ENCODE measurements at regions not wholly inside any gene's neighbourhood (a gene's known extent, or its start where the extent isn't known, plus 50 kb on each side); places are given as distances from the start of the nearest gene placed in this dataset.

DNA sequence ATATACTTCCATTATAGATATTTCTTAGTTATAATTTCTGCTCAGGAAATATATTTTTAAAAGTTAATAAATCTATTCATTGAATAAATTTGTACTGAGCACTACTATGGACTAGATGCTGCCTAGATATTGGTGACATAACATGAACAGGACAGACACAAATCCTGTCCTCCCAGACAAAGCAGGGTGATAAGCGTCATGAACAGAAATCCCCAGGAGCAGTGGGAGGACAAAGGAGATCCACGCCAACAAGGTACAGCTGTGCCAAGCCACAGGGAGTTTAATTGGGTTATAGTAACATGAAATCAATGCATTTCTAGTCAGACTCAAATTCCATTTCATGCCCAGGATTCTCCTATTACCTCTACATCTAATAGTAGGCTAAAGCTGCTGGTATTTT lies 171.8 kb upstream of the CPNE8 start:
- Histone ChIP-seq H3K79me2 (ENCODE audit: low read length) (no peaks in the 10 kb centered on the region), H3K9me2 (replicated peaks; ENCODE audit: insufficient read depth, low read length) (no peaks in the 10 kb centered on the region), H4K20me1 (ENCODE audit: insufficient read depth, low read depth, low read length) (no peaks in the 10 kb centered on the region), H3K4me3 (ENCODE audit: low read length) (no peak overlapping the region), H3K9ac (ENCODE audit: low read length) (no peak overlapping the region), H3K27ac (ENCODE audit: low read length) (no peak overlapping the region), H3K27me3 (ENCODE audit: low read length) (no peaks in the 10 kb centered on the region), H3K9me3 (ENCODE audit: low read length) (peaks cover 13% of the 10 kb centered on the region; the same call in 1 of the 2 replicates), H2AFZ (ENCODE audit: low read length) (no peak overlapping the region), H3K4me1 (ENCODE audit: low read length) (no peaks in the 10 kb centered on the region), H3K4me2 (ENCODE audit: low read depth, low read length, poor library complexity, severe bottlenecking) (no peak overlapping the region), H3K36me3 (ENCODE audit: insufficient read depth, low read length) (no peaks in the 10 kb centered on the region)
- no peak for DNase-seq

DNA sequence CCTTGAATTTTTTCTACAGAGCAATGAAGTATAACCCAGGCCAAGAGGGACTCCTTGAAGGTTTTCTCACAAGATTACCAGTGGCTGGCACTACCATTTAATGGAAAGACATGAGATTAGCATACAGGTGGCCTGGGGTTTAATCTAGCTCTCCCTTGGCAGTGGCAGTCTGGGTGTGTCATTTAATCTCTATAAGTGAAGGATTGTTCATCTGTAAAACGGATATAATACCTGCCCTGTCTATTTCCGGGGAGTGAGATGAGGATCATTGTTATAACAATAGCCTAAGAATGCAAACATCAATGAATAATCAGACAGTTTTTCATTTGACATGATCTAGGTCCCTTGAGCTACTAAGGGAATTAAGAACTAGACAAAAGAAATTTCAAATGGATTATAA lies 168.7 kb upstream of the CPNE8 start:
- no peak overlapping the region for H3K27ac ChIP-seq (ENCODE audit: low read length)
- no peaks in the 10 kb centered on the region for H3K9me2 ChIP-seq (replicated peaks; ENCODE audit: insufficient read depth, low read length)
- no peak overlapping the region for H3K4me3 ChIP-seq (ENCODE audit: low read length)
- H3K79me2 ChIP-seq (ENCODE audit: low read length) = no peaks in the 10 kb centered on the region
- H3K36me3 ChIP-seq (ENCODE audit: insufficient read depth, low read length) = no peaks in the 10 kb centered on the region
- H4K20me1 ChIP-seq (ENCODE audit: insufficient read depth, low read depth, low read length) = no peaks in the 10 kb centered on the region
- DNase-seq = no peak
- H3K4me1 ChIP-seq (ENCODE audit: low read length) = no peaks in the 10 kb centered on the region
- H2AFZ ChIP-seq (ENCODE audit: low read length) = no peak overlapping the region
- H3K9me3 ChIP-seq (ENCODE audit: low read length) = peaks cover 10% of the 10 kb centered on the region
- H3K27me3 ChIP-seq (ENCODE audit: low read length) = no peaks in the 10 kb centered on the region
- no peak overlapping the region for H3K9ac ChIP-seq (ENCODE audit: low read length)
- H3K4me2 ChIP-seq (ENCODE audit: low read depth, low read length, poor library complexity, severe bottlenecking) = no peak overlapping the region

DNA sequence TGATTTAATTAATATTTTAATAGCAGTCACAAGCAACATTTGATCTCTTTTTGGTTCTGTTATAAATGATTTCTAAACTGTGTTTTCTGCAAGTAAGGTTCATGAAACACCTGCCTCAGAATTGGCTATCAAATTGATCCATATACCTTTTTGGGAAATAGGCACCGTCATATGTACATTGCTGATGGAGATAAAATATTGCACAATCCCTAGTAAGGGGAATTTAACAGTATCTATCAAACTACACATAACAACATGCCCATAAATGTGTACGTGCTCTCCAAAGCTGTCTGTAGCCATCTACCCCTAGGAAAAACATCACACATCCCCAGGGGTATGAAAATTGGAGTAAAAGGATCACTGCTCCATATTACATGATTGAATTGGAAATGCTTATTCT lies 167.3 kb upstream of the CPNE8 start:
- no peaks in the 10 kb centered on the region for H3K27me3 ChIP-seq (ENCODE audit: low read length)
- no peak overlapping the region for H2AFZ ChIP-seq (ENCODE audit: low read length)
- no peak for DNase-seq
- no peaks in the 10 kb centered on the region for H3K4me1 ChIP-seq (ENCODE audit: low read length)
- H3K79me2 ChIP-seq (ENCODE audit: low read length) = no peaks in the 10 kb centered on the region
- H3K27ac ChIP-seq (ENCODE audit: low read length) = no peak overlapping the region
- no peak overlapping the region for H3K4me2 ChIP-seq (ENCODE audit: low read depth, low read length, poor library complexity, severe bottlenecking)
- H4K20me1 ChIP-seq (ENCODE audit: insufficient read depth, low read depth, low read length) = no peaks in the 10 kb centered on the region
- H3K9me2 ChIP-seq (replicated peaks; ENCODE audit: insufficient read depth, low read length) = no peaks in the 10 kb centered on the region
- H3K4me3 ChIP-seq (ENCODE audit: low read length) = no peak overlapping the region
- H3K9ac ChIP-seq (ENCODE audit: low read length) = no peak overlapping the region
- peaks cover 10% of the 10 kb centered on the region for H3K9me3 ChIP-seq (ENCODE audit: low read length)
- no peaks in the 10 kb centered on the region for H3K36me3 ChIP-seq (ENCODE audit: insufficient read depth, low read length)

DNA sequence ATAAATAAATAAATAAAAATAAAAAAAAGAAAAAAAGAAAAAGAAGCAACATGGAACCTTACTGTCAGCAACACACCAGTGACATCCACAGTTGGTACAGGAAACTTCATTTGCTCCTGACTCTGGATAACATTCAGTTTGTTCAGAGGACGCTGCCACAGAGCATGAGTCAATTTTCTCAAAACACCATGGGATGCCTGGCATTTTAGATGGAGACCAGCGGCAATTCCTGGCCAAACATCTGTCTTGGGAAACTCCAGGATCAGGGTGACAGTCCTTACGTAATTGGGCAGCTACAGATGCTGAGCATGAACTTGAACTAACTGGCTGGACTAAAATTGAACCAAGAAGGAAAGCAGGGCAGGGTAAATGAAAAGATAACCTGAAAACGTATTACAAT lies 166.2 kb upstream of the CPNE8 start:
- no peaks in the 10 kb centered on the region for H4K20me1 ChIP-seq (ENCODE audit: insufficient read depth, low read depth, low read length)
- H3K4me3 ChIP-seq (ENCODE audit: low read length) = no peak overlapping the region
- H3K9me3 ChIP-seq (ENCODE audit: low read length) = peaks cover 10% of the 10 kb centered on the region
- DNase-seq = no peak
- H3K36me3 ChIP-seq (ENCODE audit: insufficient read depth, low read length) = no peaks in the 10 kb centered on the region
- no peaks in the 10 kb centered on the region for H3K27me3 ChIP-seq (ENCODE audit: low read length)
- no peak overlapping the region for H3K9ac ChIP-seq (ENCODE audit: low read length)
- H3K4me1 ChIP-seq (ENCODE audit: low read length) = no peaks in the 10 kb centered on the region
- no peak overlapping the region for H3K4me2 ChIP-seq (ENCODE audit: low read depth, low read length, poor library complexity, severe bottlenecking)
- no peak overlapping the region for H3K27ac ChIP-seq (ENCODE audit: low read length)
- H2AFZ ChIP-seq (ENCODE audit: low read length) = no peak overlapping the region
- H3K79me2 ChIP-seq (ENCODE audit: low read length) = no peaks in the 10 kb centered on the region
- H3K9me2 ChIP-seq (replicated peaks; ENCODE audit: insufficient read depth, low read length) = no peaks in the 10 kb centered on the region

DNA sequence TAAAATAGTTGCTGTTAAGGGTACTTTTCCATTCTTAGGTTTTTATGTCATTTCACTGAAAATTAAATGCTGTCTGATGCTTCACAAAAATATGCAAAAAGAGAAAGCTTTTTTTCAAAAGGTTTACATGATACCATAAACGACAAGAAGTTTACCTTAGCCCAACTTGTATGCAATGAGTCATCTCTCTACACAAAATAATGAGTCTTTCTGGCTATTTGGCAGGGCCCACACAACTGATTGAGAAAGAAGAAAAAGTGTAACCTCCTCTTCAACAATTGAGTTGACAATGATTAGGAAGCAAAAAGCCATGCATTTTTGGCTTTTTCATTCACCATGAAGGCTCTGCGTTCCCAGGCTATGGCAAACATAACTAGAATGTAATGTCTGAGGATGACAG lies 165.4 kb upstream of the CPNE8 start:
- no peaks in the 10 kb centered on the region for H3K27me3 ChIP-seq (ENCODE audit: low read length)
- H4K20me1 ChIP-seq (ENCODE audit: insufficient read depth, low read depth, low read length) = no peaks in the 10 kb centered on the region
- H3K36me3 ChIP-seq (ENCODE audit: insufficient read depth, low read length) = no peaks in the 10 kb centered on the region
- peaks cover 10% of the 10 kb centered on the region for H3K9me3 ChIP-seq (ENCODE audit: low read length)
- H2AFZ ChIP-seq (ENCODE audit: low read length) = no peak overlapping the region
- DNase-seq = no peak
- H3K27ac ChIP-seq (ENCODE audit: low read length) = no peak overlapping the region
- no peak overlapping the region for H3K4me2 ChIP-seq (ENCODE audit: low read depth, low read length, poor library complexity, severe bottlenecking)
- H3K9ac ChIP-seq (ENCODE audit: low read length) = no peak overlapping the region
- H3K4me3 ChIP-seq (ENCODE audit: low read length) = no peak overlapping the region
- H3K79me2 ChIP-seq (ENCODE audit: low read length) = no peaks in the 10 kb centered on the region
- H3K9me2 ChIP-seq (replicated peaks; ENCODE audit: insufficient read depth, low read length) = no peaks in the 10 kb centered on the region
- no peaks in the 10 kb centered on the region for H3K4me1 ChIP-seq (ENCODE audit: low read length)

DNA sequence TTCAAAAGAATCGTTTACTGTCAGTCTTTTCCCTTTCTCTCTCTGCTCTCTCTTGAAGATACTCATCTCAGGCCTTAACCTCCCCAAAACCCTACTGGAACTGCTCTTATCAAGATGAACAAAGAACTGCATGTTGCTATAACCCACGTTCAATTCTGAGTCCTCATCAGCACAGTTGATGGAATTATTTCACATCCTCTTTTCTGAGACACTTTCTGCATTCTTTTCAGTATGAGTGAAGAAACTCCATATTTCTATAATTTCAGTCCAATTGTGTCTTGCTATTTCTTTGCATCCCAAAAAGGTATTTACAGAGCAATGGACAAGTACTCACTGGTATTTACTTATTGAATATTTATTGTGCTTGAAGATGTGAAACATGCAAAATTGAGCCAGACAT lies 160.1 kb upstream of the CPNE8 start:
- DNase-seq = no peak
- Histone ChIP-seq H3K27me3 (ENCODE audit: low read length) (no peaks in the 10 kb centered on the region), H3K36me3 (ENCODE audit: insufficient read depth, low read length) (no peaks in the 10 kb centered on the region; the same call in 1 of the 2 replicates), H2AFZ (ENCODE audit: low read length) (no peak overlapping the region), H3K4me2 (ENCODE audit: low read depth, low read length, poor library complexity, severe bottlenecking) (no peak overlapping the region), H3K9me3 (ENCODE audit: low read length) (peaks cover 7% of the 10 kb centered on the region), H3K9me2 (replicated peaks; ENCODE audit: insufficient read depth, low read length) (no peaks in the 10 kb centered on the region), H3K9ac (ENCODE audit: low read length) (no peak overlapping the region), H3K79me2 (ENCODE audit: low read length) (no peaks in the 10 kb centered on the region), H4K20me1 (ENCODE audit: insufficient read depth, low read depth, low read length) (no peaks in the 10 kb centered on the region), H3K4me3 (ENCODE audit: low read length) (no peak overlapping the region), H3K27ac (ENCODE audit: low read length) (no peak overlapping the region), H3K4me1 (ENCODE audit: low read length) (no peaks in the 10 kb centered on the region)

DNA sequence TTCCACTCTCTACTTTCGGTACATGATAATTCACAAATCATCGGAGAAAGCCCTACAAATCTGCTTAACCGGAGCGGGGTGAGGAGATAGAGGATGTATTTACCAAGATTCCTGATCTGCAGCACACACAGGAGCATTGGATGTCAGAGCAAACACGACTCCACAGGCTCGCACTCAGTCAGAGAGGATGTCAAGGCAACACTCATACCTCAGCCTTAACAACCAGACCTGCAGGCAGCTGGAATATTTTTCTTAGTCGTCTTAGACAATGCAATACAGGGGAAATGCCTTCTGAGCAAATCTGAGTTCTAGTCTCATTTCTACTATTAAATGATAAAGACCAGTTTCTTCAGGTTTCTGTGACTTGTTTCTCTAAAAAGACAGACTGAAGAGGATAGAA lies 159.3 kb upstream of the CPNE8 start:
- no peaks in the 10 kb centered on the region for H3K9me2 ChIP-seq (replicated peaks; ENCODE audit: insufficient read depth, low read length)
- no peak overlapping the region for H3K9ac ChIP-seq (ENCODE audit: low read length)
- H3K79me2 ChIP-seq (ENCODE audit: low read length) = no peaks in the 10 kb centered on the region
- H3K27me3 ChIP-seq (ENCODE audit: low read length) = no peaks in the 10 kb centered on the region
- no peaks in the 10 kb centered on the region for H3K4me1 ChIP-seq (ENCODE audit: low read length)
- no peak overlapping the region for H3K4me3 ChIP-seq (ENCODE audit: low read length)
- DNase-seq = no peak
- H3K9me3 ChIP-seq (ENCODE audit: low read length) = peaks cover 7% of the 10 kb centered on the region
- H3K4me2 ChIP-seq (ENCODE audit: low read depth, low read length, poor library complexity, severe bottlenecking) = no peak overlapping the region
- H3K36me3 ChIP-seq (ENCODE audit: insufficient read depth, low read length) = no peaks in the 10 kb centered on the region; the same call in 1 of the 2 replicates
- H3K27ac ChIP-seq (ENCODE audit: low read length) = no peak overlapping the region
- H4K20me1 ChIP-seq (ENCODE audit: insufficient read depth, low read depth, low read length) = no peaks in the 10 kb centered on the region
- H2AFZ ChIP-seq (ENCODE audit: low read length) = no peak overlapping the region

DNA sequence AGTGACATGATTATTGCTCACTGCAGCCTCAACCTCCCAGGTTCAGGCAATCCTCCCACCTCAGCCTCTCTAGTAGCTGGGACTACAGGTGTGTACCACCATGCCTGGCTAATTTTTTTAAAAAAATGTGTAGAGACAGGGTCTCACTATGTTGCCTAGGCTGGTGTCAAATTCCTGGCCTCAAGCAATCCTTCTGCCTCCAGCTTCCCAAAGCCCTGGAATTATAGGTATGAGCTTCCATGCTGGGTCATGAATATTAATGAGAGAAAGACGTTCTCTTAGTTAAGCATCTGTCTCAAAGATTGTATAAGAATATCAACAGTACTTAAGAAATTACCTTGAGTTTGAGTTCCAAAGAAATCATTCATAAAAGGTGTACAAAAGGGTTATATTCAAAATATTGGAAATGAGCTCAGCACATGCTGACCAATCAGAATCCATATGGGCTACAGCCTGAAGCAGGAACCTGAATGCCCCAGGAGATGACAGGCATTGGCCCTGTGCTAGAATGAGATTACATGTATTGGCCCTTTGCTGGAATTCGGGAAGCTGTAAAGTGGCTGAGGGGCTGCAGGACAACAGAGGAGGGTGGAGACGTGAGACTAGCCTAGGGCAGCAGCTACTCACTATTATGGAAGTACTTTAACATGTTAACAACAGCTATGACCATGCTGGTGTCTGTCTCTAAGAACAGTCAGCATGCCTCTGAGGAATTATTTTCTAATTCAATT lies 157.0 kb upstream of the CPNE8 start:
- H3K4me2 ChIP-seq (ENCODE audit: low read depth, low read length, poor library complexity, severe bottlenecking) = no peak overlapping the region
- no peak for DNase-seq
- no peaks in the 10 kb centered on the region for H4K20me1 ChIP-seq (ENCODE audit: insufficient read depth, low read depth, low read length)
- H3K27ac ChIP-seq (ENCODE audit: low read length) = no peak overlapping the region
- H3K9me2 ChIP-seq (replicated peaks; ENCODE audit: insufficient read depth, low read length) = no peaks in the 10 kb centered on the region
- no peak overlapping the region for H3K4me3 ChIP-seq (ENCODE audit: low read length)
- peaks cover 11% of the 10 kb centered on the region for H3K9me3 ChIP-seq (ENCODE audit: low read length)
- no peaks in the 10 kb centered on the region for H3K27me3 ChIP-seq (ENCODE audit: low read length)
- no peaks in the 10 kb centered on the region for H3K79me2 ChIP-seq (ENCODE audit: low read length)
- H3K36me3 ChIP-seq (ENCODE audit: insufficient read depth, low read length) = no peaks in the 10 kb centered on the region; the same call in 1 of the 2 replicates
- no peak overlapping the region for H3K9ac ChIP-seq (ENCODE audit: low read length)
- no peak overlapping the region for H2AFZ ChIP-seq (ENCODE audit: low read length)
- no peaks in the 10 kb centered on the region for H3K4me1 ChIP-seq (ENCODE audit: low read length)
